Sigmoid colon (tissue), 4 donors: ENCODE measurements at regions not wholly inside any gene's neighbourhood (a gene's known extent, or its start where the extent isn't known, plus 50 kb on each side); places are given as distances from the start of the nearest gene placed in this dataset.

Source experiments
- EP300 ChIP-seq, 4 donors: sonication (generic); formaldehyde crosslinking; IDR thresholded peaks; one replicate each; pipeline ENCODE4 v1.6.1; 2017; ENCODE audit warnings: antibody characterized with exemption in 4 of 4
- POLR2A ChIP-seq, 2 donors: fragments of 450-650 bp; IDR thresholded peaks; one replicate each; pipeline ENCODE4 v1.6.1; 2016; ENCODE audit warnings: antibody characterized with exemption in 2 of 2, mild to moderate bottlenecking in 2 of 2, moderate library complexity in 2 of 2
- TF ChIP-seq, protein P1 (sequence below), 4 experiments: fragments of 450-650 bp in 3 of 4; fragments of 200-600 bp in 1 of 4; IDR thresholded peaks; one replicate each; pipeline ENCODE4 v1.5.1; 2016 to 2019; ENCODE audit warnings: antibody characterized with exemption in 4 of 4, mild to moderate bottlenecking in 3 of 4, moderate library complexity in 2 of 4

DNA sequence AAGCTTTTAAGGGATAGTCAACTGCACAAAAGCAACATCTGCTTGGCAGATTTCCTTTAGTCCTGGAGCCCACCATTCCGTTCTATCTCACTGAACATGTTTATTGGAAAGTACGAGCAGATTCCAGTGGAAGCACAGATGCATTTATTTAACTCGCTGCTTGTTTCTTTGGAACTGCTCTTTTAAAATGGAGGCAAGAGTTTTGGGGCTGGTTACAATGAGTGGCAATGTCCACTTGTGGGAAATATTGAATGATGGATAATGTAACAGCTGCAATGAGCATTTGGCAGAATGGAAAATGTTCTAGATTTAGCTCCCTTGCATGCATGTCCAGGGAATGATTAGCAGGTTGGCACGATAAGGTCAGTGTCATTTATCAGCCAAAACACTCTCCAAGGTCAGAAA lies 163.0 kb downstream of the ATP23 start:
- TF ChIP-seq, protein P1, sequence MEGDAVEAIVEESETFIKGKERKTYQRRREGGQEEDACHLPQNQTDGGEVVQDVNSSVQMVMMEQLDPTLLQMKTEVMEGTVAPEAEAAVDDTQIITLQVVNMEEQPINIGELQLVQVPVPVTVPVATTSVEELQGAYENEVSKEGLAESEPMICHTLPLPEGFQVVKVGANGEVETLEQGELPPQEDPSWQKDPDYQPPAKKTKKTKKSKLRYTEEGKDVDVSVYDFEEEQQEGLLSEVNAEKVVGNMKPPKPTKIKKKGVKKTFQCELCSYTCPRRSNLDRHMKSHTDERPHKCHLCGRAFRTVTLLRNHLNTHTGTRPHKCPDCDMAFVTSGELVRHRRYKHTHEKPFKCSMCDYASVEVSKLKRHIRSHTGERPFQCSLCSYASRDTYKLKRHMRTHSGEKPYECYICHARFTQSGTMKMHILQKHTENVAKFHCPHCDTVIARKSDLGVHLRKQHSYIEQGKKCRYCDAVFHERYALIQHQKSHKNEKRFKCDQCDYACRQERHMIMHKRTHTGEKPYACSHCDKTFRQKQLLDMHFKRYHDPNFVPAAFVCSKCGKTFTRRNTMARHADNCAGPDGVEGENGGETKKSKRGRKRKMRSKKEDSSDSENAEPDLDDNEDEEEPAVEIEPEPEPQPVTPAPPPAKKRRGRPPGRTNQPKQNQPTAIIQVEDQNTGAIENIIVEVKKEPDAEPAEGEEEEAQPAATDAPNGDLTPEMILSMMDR (IDR thresholded peaks at IDR 0.05): no peak
- TF ChIP-seq POLR2A (IDR thresholded peaks at IDR 0.05) (no peak), EP300 (IDR thresholded peaks at IDR 0.05) (no peak)
